ENCODE measurements at regions not wholly inside any gene's neighbourhood (a gene's known extent, or its start where the extent isn't known, plus 50 kb on each side); places are given as distances from the start of the nearest gene placed in this dataset.

DNA sequence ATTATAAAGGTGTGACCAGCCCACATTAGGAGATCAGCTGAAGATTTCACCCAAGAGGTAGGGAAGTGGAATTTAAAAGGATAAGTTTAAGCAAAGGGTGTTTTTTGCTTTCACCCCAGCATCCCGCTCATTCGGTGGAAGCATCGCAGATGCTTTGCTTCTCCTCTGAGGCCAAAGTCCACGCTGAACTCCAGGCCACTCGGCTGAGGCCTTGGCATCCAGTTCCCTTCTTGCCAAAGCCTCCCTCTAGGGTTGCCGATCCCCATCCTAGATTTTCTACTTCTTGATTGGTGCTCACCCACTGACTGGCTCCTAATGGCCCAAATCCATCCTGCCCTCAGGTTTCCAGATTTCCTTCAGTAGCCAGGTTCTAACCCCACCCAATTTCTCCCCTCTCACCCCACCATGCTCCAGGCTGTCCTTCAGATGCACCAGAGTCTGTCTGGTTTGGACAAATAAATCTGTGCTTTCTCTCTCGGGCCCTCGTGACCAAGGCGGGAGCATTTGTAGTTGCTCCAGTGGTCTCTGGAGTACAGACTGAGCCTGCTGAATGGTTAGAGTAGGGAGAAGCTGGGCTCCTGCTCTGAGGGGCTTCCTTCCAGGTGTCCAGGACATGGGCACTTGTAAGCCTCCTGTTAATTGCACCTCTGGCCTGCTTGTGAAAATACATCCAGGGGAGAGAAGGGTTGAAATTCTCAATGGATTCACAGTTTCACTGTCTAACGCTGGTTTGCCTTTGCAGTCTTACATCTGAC is 193.2 kb downstream of the C1orf94 start:
- TF ChIP-seq POLR2AphosphoS5 (IDR thresholded peaks at IDR 0.05): no peak
- no peak for TF ChIP-seq CTCF (IDR thresholded peaks at IDR 0.05)
